NCI-H2107 treated with DMSO at 0.1 percent for 48 hours (cell line): ENCODE measurements at regions not wholly inside any gene's neighbourhood (a gene's known extent, or its start where the extent isn't known, plus 50 kb on each side); places are given as distances from the start of the nearest gene placed in this dataset.

Experiments
- DNase-seq: peaks from one replicate; lab custom pipeline; 2025; ENCODE audit not compliant: unreplicated experiment; lab: John Stamatoyannopoulos, UW

DNA sequence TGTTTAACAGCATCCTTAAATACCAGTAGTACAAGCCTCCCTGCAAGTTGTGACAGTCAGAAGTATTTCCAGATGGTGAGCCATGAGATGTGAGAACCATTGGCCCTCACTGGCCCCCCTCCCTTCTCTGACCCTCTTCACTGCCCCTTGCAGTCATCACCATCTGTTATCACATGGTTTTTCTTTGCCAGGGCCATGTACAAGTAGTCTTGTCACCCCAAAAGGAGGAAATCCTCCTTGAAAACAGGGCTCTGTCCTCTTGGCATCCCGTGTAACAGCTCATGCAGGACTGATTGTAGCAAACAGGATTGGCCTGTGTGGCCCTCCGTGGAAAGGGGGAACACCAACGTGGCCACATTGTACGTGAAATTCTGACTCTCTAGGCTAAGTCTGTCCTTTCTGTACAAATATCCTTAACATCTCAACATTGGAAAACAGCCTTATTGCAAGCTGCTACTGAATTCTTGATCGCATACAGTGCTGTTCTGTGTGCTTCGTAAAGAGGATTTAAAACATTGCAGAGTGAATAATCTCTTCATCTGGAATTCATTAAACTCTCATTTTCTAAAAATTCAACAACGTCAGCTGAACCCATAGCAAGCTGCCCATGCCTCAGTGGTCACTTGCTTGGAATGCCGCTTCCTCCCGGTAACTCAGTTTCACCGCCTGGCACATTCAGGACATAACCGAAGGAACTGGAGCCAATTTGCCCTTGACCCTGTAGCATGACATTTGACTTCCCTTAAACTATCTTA is 171.7 kb downstream of the ATPSCKMT start:
- no peak for DNase-seq

DNA sequence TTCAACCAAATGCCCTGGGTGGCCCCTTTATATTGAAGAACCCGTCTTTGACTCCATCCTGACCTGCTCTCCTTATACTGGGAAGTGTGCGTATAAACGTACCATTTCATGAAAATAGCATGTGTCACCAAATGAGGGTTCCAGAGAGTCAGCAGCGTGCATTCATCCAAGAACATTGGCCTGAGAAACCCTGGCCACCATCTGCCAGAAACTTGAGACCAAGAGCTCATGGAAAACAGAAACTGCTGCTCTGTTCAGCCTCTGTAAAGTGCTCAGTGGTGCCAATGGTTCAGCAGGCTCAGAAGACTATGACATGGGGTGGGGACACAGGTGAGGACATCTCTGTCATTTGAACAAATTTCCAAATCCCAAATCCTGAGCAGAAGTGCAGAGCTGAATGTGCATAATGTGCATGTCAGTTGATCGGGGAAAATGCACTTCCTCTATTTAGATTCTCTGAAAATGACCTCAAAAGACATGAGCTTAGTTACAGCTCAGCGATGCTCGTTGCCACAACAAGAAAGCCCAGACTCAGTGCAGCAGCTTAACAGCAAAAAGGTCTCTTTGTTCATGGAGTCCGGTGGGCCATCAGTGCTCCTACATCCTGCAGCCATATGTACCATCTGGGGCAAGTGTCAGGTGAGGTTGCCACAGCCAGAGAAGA is 176.1 kb downstream of the ATPSCKMT start:
- no peak for DNase-seq

DNA sequence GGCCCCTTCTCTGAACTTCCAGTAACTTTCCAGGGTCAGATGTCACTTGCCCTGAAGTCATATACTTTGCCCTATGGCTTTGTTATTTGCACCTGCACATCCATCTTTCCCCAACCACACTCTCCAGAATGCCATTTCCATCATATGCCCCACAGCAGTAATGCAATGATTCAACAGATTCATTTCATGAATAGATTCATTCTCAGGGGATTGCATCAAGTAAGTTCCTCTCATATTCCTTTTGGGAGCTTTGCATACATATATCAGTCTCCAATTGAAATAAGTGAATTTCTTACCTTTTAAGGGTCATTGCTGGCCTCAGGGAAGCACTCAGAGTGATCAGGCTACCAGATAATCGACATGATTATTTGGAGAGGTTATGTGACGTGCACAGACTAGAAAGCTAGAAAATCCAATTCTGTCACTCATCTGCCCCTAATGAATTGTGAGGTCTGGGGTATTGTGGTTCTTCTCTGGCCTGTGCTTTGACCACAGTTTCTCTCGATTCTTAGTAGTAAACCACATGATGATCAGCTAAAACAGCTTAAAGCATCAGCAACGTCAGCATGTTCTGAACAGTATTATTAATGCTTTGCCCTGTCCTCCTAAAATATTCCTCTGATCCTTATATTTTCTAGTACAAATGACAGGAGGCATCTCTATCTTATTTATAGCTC is 179.9 kb downstream of the ATPSCKMT start:
- DNase-seq, result no peak

GRCh38 chr5:10065428-10066000 is 184.2 kb downstream of the ATPSCKMT start:
- DNase-seq, result no peak

- no peak for DNase-seq
These were observed 185.0 kb downstream of the ATPSCKMT start for GRCh38 chr5:10064546-10065195.

- no peak for DNase-seq
These were observed 185.7 kb downstream of the ATPSCKMT start for GRCh38 chr5:10063997-10064396.

DNA sequence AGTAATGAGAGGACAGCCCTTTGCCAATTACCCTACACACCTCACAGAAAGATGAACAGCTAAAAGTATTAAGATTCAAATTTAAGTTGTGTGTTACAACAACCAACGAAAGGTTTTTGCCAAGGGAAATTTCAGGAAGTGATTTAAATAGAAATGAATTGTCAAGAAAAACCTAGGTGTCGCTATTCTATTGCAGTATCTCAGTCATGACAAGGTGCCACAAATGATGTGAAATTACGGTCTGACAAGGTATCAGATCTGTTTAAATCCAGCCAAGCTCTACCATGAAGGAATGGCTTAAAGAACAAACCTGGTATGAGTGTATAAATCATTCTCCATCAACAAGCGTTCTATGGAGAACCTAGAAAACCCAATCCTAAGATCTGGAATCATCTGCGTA is 189.7 kb downstream of the ATPSCKMT start:
- no peak for DNase-seq

- DNase-seq, result no peak
These were observed 190.1 kb downstream of the ATPSCKMT start for GRCh38 chr5:10059556-10059955.

- no peak for DNase-seq
These were observed 192.3 kb downstream of the ATPSCKMT start for GRCh38 chr5:10057356-10057755.

GRCh38 chr5:10056228-10056760 is 193.4 kb downstream of the ATPSCKMT start:
- no peak for DNase-seq

GRCh38 chr5:10049858-10050455 is 199.7 kb downstream of the ATPSCKMT start:
- no peak for DNase-seq

DNA sequence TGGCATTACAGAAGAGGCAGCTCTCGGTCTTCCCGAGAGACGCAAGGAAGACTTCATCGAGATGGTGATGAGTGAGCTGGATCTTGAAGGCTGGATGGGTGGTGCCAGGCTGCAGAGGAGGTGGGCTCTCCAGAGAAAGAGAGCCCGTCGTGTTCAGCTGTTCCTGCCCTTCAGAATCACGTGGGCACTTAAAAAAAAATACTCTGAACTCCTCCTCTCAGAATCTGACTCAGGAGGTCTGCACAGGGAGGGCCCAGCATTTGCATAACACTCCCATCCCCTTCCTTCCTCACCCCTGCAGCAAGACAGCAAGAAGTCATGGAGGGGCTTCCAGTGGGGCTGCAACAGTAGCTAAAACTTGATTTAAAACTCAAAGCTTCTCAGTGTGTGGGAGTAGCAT is 203.0 kb downstream of the ATPSCKMT start:
- DNase-seq, result no peak

DNA sequence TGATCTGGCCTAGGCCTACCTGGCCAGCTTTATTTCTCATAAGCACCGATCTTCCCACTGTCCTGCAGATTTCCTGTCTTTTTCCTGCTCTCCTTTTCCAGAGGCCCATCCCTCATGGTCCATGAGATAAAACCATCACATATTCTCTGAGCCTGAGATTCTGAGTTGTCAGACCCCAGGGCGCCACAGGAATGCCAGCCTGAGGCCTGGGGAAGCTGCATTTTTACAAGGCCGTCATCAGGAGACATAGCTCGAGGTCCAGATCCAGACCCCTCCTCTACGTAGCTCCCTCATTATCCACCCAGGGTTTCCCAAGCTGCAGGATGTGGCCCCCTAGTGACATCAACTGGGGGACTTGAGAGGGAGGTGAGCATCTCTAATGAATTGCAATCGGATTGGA is 204.3 kb downstream of the ATPSCKMT start:
- no peak for DNase-seq

DNA sequence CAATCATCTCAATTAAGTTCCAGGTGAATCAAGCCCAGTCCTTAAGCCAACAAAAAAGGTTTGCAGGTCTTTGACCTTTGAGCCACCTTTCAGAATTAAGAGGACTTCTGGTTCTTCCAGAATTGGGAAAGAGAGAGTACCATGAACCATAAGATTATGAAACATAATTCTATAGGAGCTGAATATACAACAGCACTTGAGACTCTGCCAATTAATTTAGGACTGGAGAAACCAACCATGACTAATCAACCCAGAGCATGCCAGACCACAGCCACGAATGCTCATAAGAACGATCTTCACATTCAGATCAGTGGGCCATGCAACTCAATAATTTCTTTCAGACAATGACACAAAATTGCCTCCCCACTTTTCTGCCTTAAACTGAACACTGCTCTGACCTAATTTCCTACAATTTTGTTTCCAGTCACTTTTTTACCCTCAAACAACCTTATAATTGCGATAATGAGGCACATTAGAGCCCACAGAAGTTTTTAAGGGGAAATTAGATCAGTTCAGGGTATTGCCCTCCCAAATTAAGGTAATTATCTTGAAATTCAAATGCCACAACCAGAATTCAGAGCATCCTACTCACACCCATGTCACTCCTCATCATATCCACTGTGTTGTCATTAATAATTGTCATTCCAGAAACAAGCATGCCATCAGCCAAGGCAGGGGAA is 213.4 kb downstream of the ATPSCKMT start:
- DNase-seq, result no peak

DNA sequence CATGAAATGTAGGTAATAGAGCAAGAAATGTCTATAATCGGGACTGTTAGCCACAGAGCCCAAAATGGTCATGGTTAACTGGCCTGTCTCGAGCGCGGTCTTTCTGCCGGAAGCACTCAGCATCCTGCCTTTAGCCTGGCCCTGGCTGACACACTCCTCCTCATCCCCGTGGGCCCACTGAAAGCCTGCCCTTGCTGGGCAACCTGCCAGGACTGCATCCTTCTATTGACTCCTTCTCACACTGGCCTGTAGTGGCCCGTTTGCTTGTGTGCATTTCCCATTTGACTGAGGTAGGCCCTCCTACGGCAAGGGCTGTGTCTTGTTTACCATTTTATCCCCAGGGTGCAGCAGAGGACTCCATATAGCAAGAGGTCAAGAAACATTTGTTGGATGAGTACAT is 215.7 kb downstream of the ATPSCKMT start:
- no peak for DNase-seq

DNA sequence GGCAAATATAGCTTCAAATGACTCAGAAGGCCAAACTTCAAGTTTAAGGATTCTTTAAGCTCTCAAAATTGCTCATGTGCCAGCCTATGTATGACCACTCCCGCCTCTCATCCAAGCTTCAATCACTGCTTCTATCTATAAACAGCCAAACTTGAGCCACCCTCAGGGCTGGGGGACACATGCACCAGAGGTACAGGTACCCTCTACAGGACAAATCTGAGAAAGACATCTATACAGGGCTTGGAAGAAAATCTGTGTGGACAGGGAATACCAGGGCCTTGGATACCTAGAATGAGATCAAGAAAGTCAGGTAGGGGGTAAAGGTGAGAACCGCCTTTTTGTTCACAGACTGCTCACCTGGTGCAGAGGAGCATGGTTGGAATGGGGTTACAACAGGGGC is 217.9 kb downstream of the ATPSCKMT start:
- DNase-seq, result no peak

GRCh38 chr5:10030219-10030831 is 219.4 kb downstream of the ATPSCKMT start:
- DNase-seq, result no peak

- DNase-seq, result no peak
These were observed 226.2 kb downstream of the ATPSCKMT start for GRCh38 chr5:10023494-10023893.

DNA sequence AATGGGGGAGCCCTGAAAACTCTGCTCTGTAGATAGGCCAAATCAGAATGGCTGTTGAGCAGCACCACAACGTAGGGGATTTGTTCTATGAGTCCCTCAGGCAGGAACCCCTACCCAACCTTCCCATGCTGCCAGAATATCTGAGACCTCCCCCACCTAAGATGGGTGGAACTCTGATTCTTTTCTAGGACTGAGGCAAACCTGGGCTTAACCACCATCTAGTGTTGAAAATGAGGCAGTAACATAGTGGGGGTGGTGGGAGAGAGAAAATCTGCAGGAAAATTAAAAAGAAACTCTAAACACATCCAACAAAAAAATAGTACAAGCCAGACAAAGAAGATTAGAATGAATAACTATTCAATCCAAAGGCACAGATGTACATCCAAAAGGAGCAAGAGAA is 228.4 kb downstream of the ATPSCKMT start:
- no peak for DNase-seq

- no peak for DNase-seq
These were observed 230.5 kb downstream of the ATPSCKMT start for GRCh38 chr5:10019236-10019635.
